Effector memory CD8-positive, alpha-beta T cell (primary cell): ENCODE measurements at regions not wholly inside any gene's neighbourhood (a gene's known extent, or its start where the extent isn't known, plus 50 kb on each side); places are given as distances from the start of the nearest gene placed in this dataset.
"Not testable (repeated sequence)": the region's sequence is repeated elsewhere in the genome, so short reads cannot be mapped to it uniquely, and the experiment has no call there.

Experiments used
- ATAC-seq: fragments of 150-1000 bp; cut with Tn5 transposase; replicated peaks from 2 replicates; pipeline ENCODE4 v1.10.0; 2021; ENCODE audit warnings: mild to moderate bottlenecking, moderate library complexity
- DNase-seq, 3 experiments: peaks; one replicate each; pipeline ENCODE4 v3.0.0; 2021
- H3K27ac Mint-ChIP-seq, 2 donors: one replicate each; pipeline ENCODE4 v1.8.0; 2022; ENCODE audit warnings: mild to moderate bottlenecking in 2 of 2, mixed read lengths in 2 of 2, moderate library complexity in 2 of 2
- H3K27me3 Mint-ChIP-seq, 2 donors: one replicate each; pipeline ENCODE4 v1.8.0; 2022; ENCODE audit warnings: mixed read lengths in 2 of 2
- H3K36me3 Mint-ChIP-seq: one replicate; pipeline ENCODE4 v1.8.0; 2022; ENCODE audit warnings: mild to moderate bottlenecking, moderate library complexity, mixed read lengths; ENCODE audit not compliant: insufficient read depth
- H3K4me1 Mint-ChIP-seq, 2 donors: one replicate each; pipeline ENCODE4 v1.8.0; 2022; ENCODE audit warnings: low read depth in 2 of 2, mixed read lengths in 2 of 2
- H3K4me3 Mint-ChIP-seq, 2 donors: one replicate each; pipeline ENCODE4 v1.8.0; 2022; ENCODE audit warnings: mild to moderate bottlenecking in 2 of 2, mixed read lengths in 2 of 2, moderate library complexity in 2 of 2
- H3K9me3 Mint-ChIP-seq, 2 donors: one replicate each; pipeline ENCODE4 v1.8.0; 2022; ENCODE audit warnings: mixed read lengths in 2 of 2

DNA sequence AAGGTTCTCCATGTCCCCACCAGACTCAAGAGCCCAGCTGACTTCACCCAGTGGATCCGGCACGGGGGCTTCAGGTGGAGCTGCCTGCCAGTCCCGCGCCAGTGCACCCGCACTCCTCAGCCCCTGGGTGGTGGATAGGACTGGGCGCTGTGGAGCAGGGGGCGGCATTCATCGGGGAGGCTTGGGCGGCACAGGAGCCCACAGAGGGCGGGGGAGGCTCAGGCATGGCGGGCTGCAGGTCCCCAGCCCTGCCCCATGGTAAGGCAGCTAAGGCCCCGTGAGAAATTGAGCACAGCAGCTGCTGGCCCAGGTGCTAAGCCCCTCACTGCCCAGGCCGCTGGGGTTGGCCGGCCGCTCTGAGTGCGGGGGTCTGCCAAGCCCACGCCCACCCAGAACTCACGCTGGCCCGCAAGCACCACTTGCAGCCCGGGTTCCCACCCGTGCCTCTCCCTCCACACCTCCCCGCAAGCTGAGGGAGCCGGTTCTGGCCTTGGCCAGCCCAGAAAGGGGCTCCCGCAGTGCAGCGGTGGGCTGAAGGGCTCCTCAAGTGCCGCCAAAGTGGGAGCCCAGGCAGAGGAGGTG, 1737.7 kb downstream of the ARAP2 start:
- not testable (repeated sequence) for DNase-seq, ATAC-seq, H3K4me3 Mint-ChIP-seq, H3K27ac Mint-ChIP-seq, H3K4me1 Mint-ChIP-seq, H3K9me3 Mint-ChIP-seq, H3K27me3 Mint-ChIP-seq, H3K36me3 Mint-ChIP-seq

DNA sequence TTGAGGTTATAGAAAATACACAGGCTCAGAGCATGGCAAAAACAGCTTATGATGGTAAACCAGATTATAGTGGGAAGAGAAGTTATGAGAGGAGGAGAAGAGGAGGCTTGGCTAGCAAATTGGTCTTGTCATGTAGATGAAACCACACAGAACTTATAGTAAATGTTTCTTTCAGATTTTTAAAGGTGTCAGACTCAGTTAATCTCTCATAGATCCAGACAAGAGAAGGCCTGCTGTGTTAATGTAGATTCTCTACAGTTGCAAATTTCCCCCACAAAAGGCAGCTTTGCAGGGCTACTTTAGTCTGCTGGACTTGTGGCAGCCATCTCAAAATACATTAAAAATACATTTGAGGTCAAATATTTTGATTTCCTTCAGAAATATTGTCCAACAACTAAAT, 1731.7 kb downstream of the ARAP2 start:
- no peak overlapping the region for H3K4me3 Mint-ChIP-seq
- DNase-seq (no peak), ATAC-seq (no peak)
- H3K27me3 Mint-ChIP-seq: no peaks in the 10 kb centered on the region
- peaks cover 18 to 19% of the 10 kb centered on the region in 2 donors for H3K9me3 Mint-ChIP-seq
- H3K4me1 Mint-ChIP-seq: no peaks in the 10 kb centered on the region
- H3K36me3 Mint-ChIP-seq: no peaks in the 10 kb centered on the region
- H3K27ac Mint-ChIP-seq: no peak overlapping the region

DNA sequence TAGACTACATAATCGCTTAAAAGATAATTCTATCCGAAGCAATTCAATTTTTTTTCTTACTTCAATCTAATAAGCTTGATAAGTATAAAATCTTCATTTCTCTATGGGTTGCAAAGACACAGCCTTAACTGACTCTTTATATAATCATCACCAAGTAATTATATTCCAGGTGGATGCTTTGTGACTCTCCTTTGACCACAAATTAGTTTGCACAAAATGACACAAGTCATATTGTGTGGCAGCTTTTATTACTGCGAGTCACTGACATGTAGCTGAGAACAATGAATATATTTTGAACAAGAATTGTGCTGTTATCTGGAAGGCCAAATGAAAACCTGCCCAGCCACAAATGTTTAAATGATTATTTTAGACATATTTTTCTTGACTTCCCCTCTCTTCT, 1727.8 kb downstream of the ARAP2 start:
- H3K4me3 Mint-ChIP-seq: no peak overlapping the region
- DNase-seq: no peak
- H3K27ac Mint-ChIP-seq: no peak overlapping the region
- H3K4me1 Mint-ChIP-seq: no peaks in the 10 kb centered on the region
- H3K36me3 Mint-ChIP-seq: no peaks in the 10 kb centered on the region
- no peaks in the 10 kb centered on the region for H3K27me3 Mint-ChIP-seq
- H3K9me3 Mint-ChIP-seq: peaks cover 18 to 19% of the 10 kb centered on the region in 2 donors
- ATAC-seq: no peak

DNA sequence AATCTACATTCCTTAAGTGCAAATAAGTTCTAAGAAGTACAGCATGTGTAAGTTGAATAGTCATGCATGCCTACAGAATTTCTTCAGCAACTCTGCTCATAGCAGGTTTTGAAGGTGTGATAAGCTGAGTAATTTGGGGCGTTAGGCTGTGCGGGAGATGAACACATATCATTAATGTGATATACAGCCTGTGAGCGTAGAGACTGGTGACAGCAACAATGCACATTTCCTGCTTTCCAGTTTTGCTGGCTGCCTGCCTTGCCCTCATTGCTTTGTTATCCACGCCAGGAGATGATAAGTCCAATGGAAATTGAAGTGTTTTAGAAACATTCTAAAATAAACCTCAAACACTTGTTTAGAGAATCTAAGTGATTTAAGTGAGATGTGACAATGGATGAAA, 1709.4 kb downstream of the ARAP2 start:
- H3K4me3 Mint-ChIP-seq: no peak overlapping the region
- H3K4me1 Mint-ChIP-seq: no peaks in the 10 kb centered on the region
- peaks cover 0 to 2% of the 10 kb centered on the region in 2 donors for H3K9me3 Mint-ChIP-seq
- H3K27ac Mint-ChIP-seq: no peak overlapping the region
- no peak for ATAC-seq
- DNase-seq: no peak
- no peaks in the 10 kb centered on the region for H3K27me3 Mint-ChIP-seq
- H3K36me3 Mint-ChIP-seq: no peaks in the 10 kb centered on the region

DNA sequence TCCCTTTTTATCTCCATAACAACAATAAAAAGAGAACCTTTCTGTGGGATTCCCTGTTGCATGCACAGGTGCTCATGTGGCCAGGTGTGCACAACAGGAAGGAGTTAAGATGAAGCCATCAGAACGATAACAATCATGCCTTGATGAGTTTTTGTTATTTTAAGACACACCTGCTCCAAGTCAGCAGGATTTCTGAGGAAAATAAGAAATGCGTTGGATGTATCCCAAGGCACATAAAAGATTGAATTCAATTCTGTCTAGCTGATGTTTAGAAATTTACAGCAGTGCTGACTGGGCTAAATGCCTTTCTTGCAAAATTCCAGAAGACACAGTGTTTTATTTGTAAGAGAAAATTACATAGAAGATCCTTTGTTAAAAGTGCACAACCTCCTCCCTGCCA, 1678.2 kb downstream of the ARAP2 start:
- Mint-ChIP-seq H3K4me3 (no peak overlapping the region), H3K9me3 (peaks cover 0 to 2% of the 10 kb centered on the region in 2 donors), H3K27ac (no peak overlapping the region), H3K36me3 (no peaks in the 10 kb centered on the region), H3K4me1 (no peaks in the 10 kb centered on the region), H3K27me3 (no peaks in the 10 kb centered on the region)
- ATAC-seq (no peak), DNase-seq (no peak)

DNA sequence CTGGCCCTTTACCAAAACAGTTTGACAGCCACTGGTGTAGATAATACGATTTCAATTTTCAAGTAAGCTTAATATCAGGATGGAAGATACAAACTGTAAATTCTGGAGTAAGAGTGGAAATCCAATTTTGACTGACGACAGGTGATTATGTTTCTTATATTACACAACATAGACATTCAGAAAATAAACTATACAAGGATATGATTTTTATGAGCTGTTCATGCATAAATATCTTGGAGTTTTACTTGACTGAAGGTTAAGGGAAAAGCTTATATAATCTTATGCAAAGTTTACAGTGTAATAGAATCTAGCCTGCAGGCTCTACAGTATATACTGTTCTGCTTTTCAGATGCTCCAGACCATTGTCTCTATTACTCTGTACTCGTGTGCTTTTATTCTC, 1672.3 kb downstream of the ARAP2 start:
- H3K9me3 Mint-ChIP-seq: peaks cover 5 to 11% of the 10 kb centered on the region in 2 donors
- no peak for ATAC-seq
- no peaks in the 10 kb centered on the region for H3K36me3 Mint-ChIP-seq
- no peaks in the 10 kb centered on the region for H3K4me1 Mint-ChIP-seq
- H3K27ac Mint-ChIP-seq: no peak overlapping the region
- no peak overlapping the region for H3K4me3 Mint-ChIP-seq
- DNase-seq: no peak
- no peaks in the 10 kb centered on the region for H3K27me3 Mint-ChIP-seq

DNA sequence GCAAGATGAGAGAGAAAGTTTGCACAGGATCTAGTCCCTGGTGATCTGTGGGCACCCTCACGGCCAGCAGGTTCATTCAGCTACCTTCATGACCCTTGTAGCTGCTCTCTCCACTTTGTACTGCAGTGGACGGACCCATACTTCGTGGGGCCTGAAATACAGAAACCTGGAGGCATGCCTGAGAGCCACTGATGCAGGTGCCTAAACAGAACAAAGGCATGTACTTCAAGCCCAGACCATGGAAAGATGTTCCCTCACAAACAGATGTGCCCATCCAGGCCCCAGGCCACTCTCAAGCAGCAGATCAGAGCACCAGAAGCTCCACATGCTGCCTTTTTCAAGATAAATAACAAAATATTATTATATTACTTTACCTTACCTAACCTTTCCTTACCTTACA, 1629.0 kb downstream of the ARAP2 start:
- H3K4me3 Mint-ChIP-seq: no peak overlapping the region
- H3K4me1 Mint-ChIP-seq: no peaks in the 10 kb centered on the region

DNA sequence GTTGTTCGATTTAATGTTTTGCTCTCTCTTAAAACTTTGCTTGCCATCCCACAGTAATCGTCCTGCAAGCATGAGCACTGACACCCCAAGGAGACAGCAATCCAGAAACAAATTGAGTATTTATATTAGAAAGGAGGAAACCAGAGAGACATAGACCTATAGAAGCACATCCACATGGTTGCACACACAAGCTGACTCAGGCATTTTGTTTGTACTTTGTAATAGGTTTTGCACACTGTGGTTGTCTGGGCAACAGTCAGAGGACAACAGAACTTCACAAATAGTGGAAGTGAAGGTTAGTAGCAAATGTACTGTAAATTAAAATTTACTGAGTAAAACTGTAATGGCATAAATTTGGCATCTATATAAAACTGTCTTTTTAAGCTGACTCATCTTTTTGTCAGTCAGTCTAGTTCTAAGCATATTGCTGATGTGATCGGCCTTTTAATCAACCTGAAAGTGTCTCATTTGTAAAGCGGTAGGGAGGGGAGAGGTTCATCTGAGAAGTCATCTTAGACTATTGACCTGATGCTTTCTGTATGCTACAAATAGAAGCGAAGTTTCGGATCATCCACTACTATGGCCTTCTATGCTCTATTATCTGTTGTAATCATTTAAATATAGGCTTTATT, 1624.7 kb downstream of the ARAP2 start:
- no peaks in the 10 kb centered on the region for H3K4me1 Mint-ChIP-seq
- no peak for ATAC-seq
- no peaks in the 10 kb centered on the region for H3K36me3 Mint-ChIP-seq
- H3K4me3 Mint-ChIP-seq: no peak overlapping the region
- H3K9me3 Mint-ChIP-seq: peaks cover 0 to 4% of the 10 kb centered on the region in 2 donors
- H3K27ac Mint-ChIP-seq: no peak overlapping the region
- DNase-seq: no peak
- no peaks in the 10 kb centered on the region for H3K27me3 Mint-ChIP-seq

More for the DNA sequence above, 1629.0 kb downstream of the ARAP2 start:
- Mint-ChIP-seq H3K36me3 (peaks cover 3% of the 10 kb centered on the region), H3K9me3 (peaks cover 0 to 5% of the 10 kb centered on the region in 2 donors), H3K27ac (no peak overlapping the region), H3K27me3 (no peaks in the 10 kb centered on the region)
- no peak for DNase-seq
- ATAC-seq: no peak

DNA sequence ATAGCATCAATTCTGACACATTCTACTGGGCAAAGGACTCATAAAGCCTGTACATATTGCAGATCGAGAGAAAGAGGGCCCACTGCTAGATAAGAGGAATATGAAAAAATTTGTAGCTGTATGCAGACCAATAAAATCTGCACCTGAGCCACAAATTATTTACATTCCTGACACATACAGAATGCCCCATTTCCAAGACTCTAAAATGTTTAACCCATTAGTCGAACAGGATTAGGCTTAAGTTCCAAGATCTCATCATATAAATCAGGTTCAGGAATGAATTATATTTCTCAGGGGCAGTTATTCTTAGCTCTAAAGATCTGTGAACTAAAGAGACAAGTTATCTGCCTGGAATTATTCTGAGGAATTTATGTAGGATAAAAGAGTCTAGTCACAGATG, 1615.8 kb downstream of the ARAP2 start:
- Mint-ChIP-seq H3K9me3 (peaks cover 4 to 12% of the 10 kb centered on the region in 2 donors), H3K27me3 (no peaks in the 10 kb centered on the region)
- no peak for ATAC-seq

DNA sequence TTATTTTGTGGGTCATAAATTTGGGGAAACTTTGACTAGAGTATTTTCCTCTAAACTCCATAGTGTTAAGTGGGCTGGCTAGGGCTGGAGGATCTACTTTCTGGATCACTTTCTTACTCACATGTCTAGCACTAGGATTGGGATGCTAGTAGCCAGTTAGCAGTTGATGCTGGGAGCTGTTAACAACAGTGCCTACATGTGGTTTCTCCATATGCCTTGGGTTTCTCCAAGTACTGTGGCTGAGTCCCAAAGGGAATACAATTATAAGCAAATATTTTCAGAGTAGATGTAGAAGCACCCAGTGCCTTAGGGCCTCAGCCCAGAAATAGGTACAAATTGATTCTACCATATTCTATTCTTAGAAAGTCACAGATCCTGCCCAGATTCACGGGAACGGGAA, 1614.9 kb downstream of the ARAP2 start:
- DNase-seq: no peak
- no peak overlapping the region for H3K4me3 Mint-ChIP-seq
- H3K36me3 Mint-ChIP-seq: no peaks in the 10 kb centered on the region
- no peaks in the 10 kb centered on the region for H3K4me1 Mint-ChIP-seq
- ATAC-seq: no peak
- no peak overlapping the region for H3K27ac Mint-ChIP-seq
- H3K9me3 Mint-ChIP-seq: peaks cover 4 to 12% of the 10 kb centered on the region in 2 donors
- H3K27me3 Mint-ChIP-seq: no peaks in the 10 kb centered on the region

More for the DNA sequence above, 1615.8 kb downstream of the ARAP2 start:
- no peak overlapping the region for H3K27ac Mint-ChIP-seq
- H3K4me1 Mint-ChIP-seq: no peaks in the 10 kb centered on the region
- no peak overlapping the region for H3K4me3 Mint-ChIP-seq
- no peaks in the 10 kb centered on the region for H3K36me3 Mint-ChIP-seq
- no peak for DNase-seq

DNA sequence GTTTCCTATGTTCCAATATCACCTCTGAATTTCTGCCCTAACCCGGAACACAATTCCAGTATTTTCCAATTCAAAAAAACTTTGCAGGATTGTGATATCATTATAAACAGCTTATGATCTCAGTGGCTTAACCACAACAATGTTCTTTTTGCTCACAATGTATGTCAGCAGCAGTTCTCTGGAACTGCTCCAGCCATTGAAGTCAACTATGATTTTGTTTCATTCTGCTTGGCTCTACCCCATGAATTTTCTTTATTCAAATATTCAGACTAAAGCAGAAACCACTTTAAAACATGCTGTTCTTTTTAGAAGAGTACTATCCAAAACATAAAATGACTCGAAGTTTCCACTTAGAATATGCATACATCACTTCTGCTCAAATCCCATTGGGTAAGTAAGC, 1611.1 kb downstream of the ARAP2 start:
- no peak overlapping the region for H3K4me3 Mint-ChIP-seq
- no peaks in the 10 kb centered on the region for H3K27me3 Mint-ChIP-seq
- ATAC-seq: no peak
- DNase-seq: no peak
- no peaks in the 10 kb centered on the region for H3K4me1 Mint-ChIP-seq
- peaks cover 0 to 4% of the 10 kb centered on the region in 2 donors for H3K9me3 Mint-ChIP-seq
- no peak overlapping the region for H3K27ac Mint-ChIP-seq
- H3K36me3 Mint-ChIP-seq: no peaks in the 10 kb centered on the region

DNA sequence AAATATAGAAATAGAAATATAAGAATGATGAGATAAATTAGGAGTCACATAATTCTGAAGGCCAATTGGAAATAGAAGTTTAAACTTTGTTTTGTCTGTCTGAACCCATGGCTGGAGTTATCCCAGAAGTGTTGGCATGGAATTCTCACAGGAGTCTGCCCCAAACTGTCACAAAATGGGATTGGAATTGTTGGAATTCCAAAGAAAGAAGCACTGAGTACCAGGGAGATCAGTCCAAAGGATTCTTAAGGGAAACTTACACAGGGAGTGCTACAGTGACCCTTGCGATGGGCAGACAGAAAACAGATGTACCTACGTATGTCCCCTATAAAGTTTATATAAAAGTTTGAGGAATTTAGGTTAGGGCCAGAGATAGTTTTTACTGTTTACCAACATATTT, 1607.7 kb downstream of the ARAP2 start:
- Mint-ChIP-seq H3K4me3 (no peak overlapping the region), H3K4me1 (no peaks in the 10 kb centered on the region), H3K27me3 (no peaks in the 10 kb centered on the region), H3K9me3 (peaks cover 2 to 14% of the 10 kb centered on the region in 2 donors), H3K27ac (no peak overlapping the region), H3K36me3 (no peaks in the 10 kb centered on the region)
- DNase-seq (no peak), ATAC-seq (no peak)

DNA sequence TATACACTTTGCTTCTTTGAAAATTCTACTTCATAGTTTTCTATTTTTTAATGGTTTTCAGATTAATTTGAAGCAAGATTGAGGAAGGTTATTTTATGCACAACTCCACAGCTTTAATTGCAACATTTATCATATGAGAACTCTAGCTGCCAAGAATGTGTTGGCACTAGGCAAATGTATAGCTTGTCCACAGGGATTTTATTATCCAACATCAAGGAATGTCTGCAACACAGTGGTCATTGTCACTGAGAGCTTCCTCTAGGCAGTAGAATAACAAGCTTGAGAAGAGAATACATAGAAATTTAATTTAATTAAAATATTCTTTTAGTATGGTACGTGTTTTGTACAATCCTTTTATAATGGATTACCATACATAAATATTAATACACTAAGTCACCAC, 1600.8 kb downstream of the ARAP2 start:
- Mint-ChIP-seq H3K27me3 (no peaks in the 10 kb centered on the region), H3K4me3 (no peak overlapping the region), H3K27ac (no peak overlapping the region), H3K9me3 (peaks cover 5 to 30% of the 10 kb centered on the region in 2 donors), H3K4me1 (no peaks in the 10 kb centered on the region), H3K36me3 (no peaks in the 10 kb centered on the region)
- DNase-seq (no peak), ATAC-seq (no peak)

DNA sequence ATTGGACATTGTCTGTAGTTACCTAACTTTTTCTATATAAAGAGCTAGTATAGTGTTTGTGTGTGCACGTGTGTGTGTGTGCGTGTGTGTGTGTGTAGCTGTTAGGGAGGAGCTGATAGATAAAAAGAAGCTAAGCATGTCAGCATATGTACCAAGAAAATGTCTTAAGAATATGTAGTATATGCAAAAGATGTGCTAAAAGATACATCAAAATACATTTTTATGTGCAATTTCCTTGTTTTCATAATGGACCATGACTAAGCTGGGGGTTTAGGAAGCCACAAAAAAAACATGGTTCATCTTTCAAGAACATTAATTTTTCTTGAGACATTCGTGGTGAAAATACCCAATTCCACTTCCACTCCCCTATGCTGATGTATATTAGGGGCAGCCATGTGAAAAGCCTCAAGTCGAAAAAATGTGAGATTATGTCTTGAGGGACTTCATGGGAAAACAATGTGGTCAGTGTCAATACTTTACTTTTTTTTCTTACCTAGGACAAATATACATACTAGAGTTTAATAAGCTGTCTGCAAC, 1599.7 kb downstream of the ARAP2 start:
- Mint-ChIP-seq H3K27ac (no peak overlapping the region), H3K4me1 (no peaks in the 10 kb centered on the region), H3K36me3 (no peaks in the 10 kb centered on the region), H3K4me3 (no peak overlapping the region), H3K9me3 (peaks cover 7 to 30% of the 10 kb centered on the region in 2 donors), H3K27me3 (no peaks in the 10 kb centered on the region)
- ATAC-seq (no peak), DNase-seq (no peak)
